HEK293 (cell line): ENCODE measurements at regions not wholly inside any gene's neighbourhood (a gene's known extent, or its start where the extent isn't known, plus 50 kb on each side); places are given as distances from the start of the nearest gene placed in this dataset.

Source experiments
- CTCF ChIA-PET: fragments of 350-600 bp; formaldehyde crosslinking; extraction: SDS; loops from one replicate; lab custom pipeline; 2021; ENCODE audit warnings: antibody characterized with exemption; lab: Yijun Ruan, JAX
- POLR2A ChIA-PET: fragments of 300-600 bp; formaldehyde crosslinking; extraction: SDS; loops from one replicate; lab custom pipeline; 2020; ENCODE audit warnings: antibody characterized with exemption, inconsistent platforms; lab: Yijun Ruan, JAX
- H3K27ac ChIP-seq: fragments of 200-500 bp; sonication (Bioruptor generic); 2 replicates; pipeline ENCODE4 v1.5.1; 2014; ENCODE audit warnings: low read depth, low read length, control low read depth, inconsistent platforms; ENCODE audit errors: extremely low read depth
- H3K36me3 ChIP-seq, 2 experiments: fragments of 200-500 bp in 1 of 2; sonication (Bioruptor generic) in 1 of 2; 1 replicate in 1 of 2; 2 replicates in 1 of 2; pipeline ENCODE4 v1.5.1; 2014 to 2017; ENCODE audit warnings: inconsistent platforms in 2 of 2, low read length in 2 of 2; ENCODE audit not compliant: control insufficient read depth in 2 of 2, insufficient read depth in 1 of 2
- H3K4me1 ChIP-seq: fragments of 200-500 bp; sonication (Bioruptor generic); 2 replicates; pipeline ENCODE4 v1.5.1; 2014; ENCODE audit warnings: mild to moderate bottlenecking, low read length, inconsistent platforms; ENCODE audit not compliant: control insufficient read depth, insufficient read depth
- H3K4me3 ChIP-seq: 2 replicates; pipeline ENCODE4 v1.5.1; 2011; ENCODE audit warnings: low read depth, mild to moderate bottlenecking, control low read depth, low read length, moderate library complexity
- H3K9me3 ChIP-seq: fragments of 200-500 bp; sonication (Bioruptor generic); 2 replicates; pipeline ENCODE4 v1.5.1; 2014; ENCODE audit warnings: low read depth, low read length, inconsistent platforms; ENCODE audit not compliant: control insufficient read depth, insufficient read depth
- BCL11B ChIP-seq: fragments of 450-650 bp; formaldehyde crosslinking; IDR thresholded peaks from 2 replicates; pipeline ENCODE4 v1.5.1; 2016; ENCODE audit warnings: low read depth, missing biosample characterization, missing genetic modification characterization
- FEZF1 ChIP-seq: fragments of 450-650 bp; formaldehyde crosslinking; IDR thresholded peaks from 2 replicates; pipeline ENCODE4 v1.5.1; 2016; ENCODE audit warnings: missing biosample characterization, missing genetic modification characterization
- KLF16 ChIP-seq: fragments of 450-650 bp; formaldehyde crosslinking; IDR thresholded peaks from 2 replicates; pipeline ENCODE4 v1.5.1; 2017; ENCODE audit warnings: missing biosample characterization, missing genetic modification characterization
- OVOL3 ChIP-seq: fragments of 450-650 bp; formaldehyde crosslinking; IDR thresholded peaks from 2 replicates; pipeline ENCODE4 v1.5.1; 2016; ENCODE audit warnings: missing biosample characterization, missing genetic modification characterization
- SCRT1 ChIP-seq: fragments of 450-650 bp; formaldehyde crosslinking; IDR thresholded peaks from 2 replicates; pipeline ENCODE4 v1.5.1; 2016; ENCODE audit warnings: missing biosample characterization, missing genetic modification characterization, borderline replicate concordance
- SP7 ChIP-seq: fragments of 450-650 bp; formaldehyde crosslinking; IDR thresholded peaks from 2 replicates; pipeline ENCODE4 v1.5.1; 2016; ENCODE audit warnings: missing biosample characterization, missing genetic modification characterization
- TRIM28 ChIP-seq: IDR thresholded peaks from 2 replicates; pipeline ENCODE4 v1.6.1; 2011; ENCODE audit warnings: low read length, control low read depth, borderline replicate concordance
- ZFP41 ChIP-seq: fragments of 450-650 bp; formaldehyde crosslinking; IDR thresholded peaks from 2 replicates; pipeline ENCODE4 v1.5.1; 2016; ENCODE audit warnings: missing biosample characterization, missing genetic modification characterization, borderline replicate concordance
- ZNF121 ChIP-seq: fragments of 450-650 bp; formaldehyde crosslinking; IDR thresholded peaks from 2 replicates; pipeline ENCODE4 v1.5.1; 2016; ENCODE audit warnings: missing biosample characterization, missing genetic modification characterization
- ZNF157 ChIP-seq: fragments of 450-650 bp; formaldehyde crosslinking; IDR thresholded peaks from 2 replicates; pipeline ENCODE4 v1.5.1; 2016; ENCODE audit warnings: missing biosample characterization, missing genetic modification characterization
- ZNF184 ChIP-seq: fragments of 450-650 bp; IDR thresholded peaks from 2 replicates; pipeline ENCODE4 v1.5.1; 2018; ENCODE audit warnings: missing biosample characterization, mild to moderate bottlenecking, missing genetic modification characterization
- ZNF274 ChIP-seq, 2 experiments: fragments of 200-500 bp in 1 of 2; fragments of 450-650 bp in 1 of 2; sonication (Bioruptor generic) in 1 of 2; formaldehyde crosslinking in 1 of 2; IDR thresholded peaks; 2 replicates each; pipeline versions ENCODE4 v1.5.1 to v1.6.1; 2014 to 2016; ENCODE audit warnings: borderline replicate concordance in 1 of 2, inconsistent platforms in 1 of 2, low read length in 1 of 2, missing biosample characterization in 1 of 2, missing genetic modification characterization in 1 of 2
- ZNF292 ChIP-seq: fragments of 450-650 bp; formaldehyde crosslinking; IDR thresholded peaks from 2 replicates; pipeline ENCODE4 v1.5.1; 2016; ENCODE audit warnings: low read depth, missing biosample characterization, missing genetic modification characterization, borderline replicate concordance
- ZNF501 ChIP-seq: fragments of 450-650 bp; formaldehyde crosslinking; IDR thresholded peaks from 2 replicates; pipeline ENCODE4 v1.5.1; 2016; ENCODE audit warnings: missing biosample characterization, missing genetic modification characterization
- ZNF777 ChIP-seq: fragments of 450-650 bp; formaldehyde crosslinking; IDR thresholded peaks from 2 replicates; pipeline ENCODE4 v1.5.1; 2017; ENCODE audit warnings: missing biosample characterization, missing genetic modification characterization, borderline replicate concordance
- ZNF843 ChIP-seq: fragments of 450-650 bp; formaldehyde crosslinking; IDR thresholded peaks from 2 replicates; pipeline ENCODE4 v1.5.1; 2016; ENCODE audit warnings: missing biosample characterization, missing genetic modification characterization
- TF ChIP-seq, protein P1 (sequence below): fragments of 450-650 bp; formaldehyde crosslinking; IDR thresholded peaks from 2 replicates; pipeline ENCODE4 v1.5.1; 2016; ENCODE audit warnings: missing biosample characterization, missing genetic modification characterization
- TF ChIP-seq, protein P2 (sequence below): fragments of 450-650 bp; formaldehyde crosslinking; IDR thresholded peaks from 2 replicates; pipeline ENCODE4 v1.5.1; 2017; ENCODE audit warnings: missing biosample characterization, mild to moderate bottlenecking, missing genetic modification characterization, moderate library complexity
- TF ChIP-seq, protein P3 (sequence below): fragments of 450-650 bp; formaldehyde crosslinking; IDR thresholded peaks from 2 replicates; pipeline ENCODE4 v1.5.1; 2016; ENCODE audit warnings: missing biosample characterization, missing genetic modification characterization, low read depth

DNA sequence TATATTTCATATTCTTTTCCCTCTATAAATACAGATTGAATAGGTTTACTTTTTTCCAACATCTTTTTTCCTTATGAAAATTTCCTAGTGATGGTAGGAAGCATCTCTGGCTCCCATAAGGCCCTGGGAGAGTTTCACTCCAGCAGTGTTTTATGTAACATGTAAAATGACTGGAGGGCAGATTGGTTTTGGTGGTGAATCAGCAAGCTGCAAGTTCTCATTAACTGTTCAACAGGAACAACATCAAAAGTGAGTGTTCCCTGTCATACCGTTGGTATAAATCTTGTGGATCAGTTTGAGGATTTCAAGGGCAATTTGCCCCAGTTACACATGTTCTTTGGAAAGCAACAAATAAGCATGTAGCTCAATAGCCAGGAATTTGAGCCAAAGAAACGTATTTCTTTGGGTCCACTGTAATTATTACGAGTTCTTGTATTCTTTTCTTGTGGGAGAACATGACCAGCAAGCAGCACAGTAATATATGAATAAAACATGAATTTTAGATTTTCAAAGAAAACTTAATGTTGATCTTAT lies 345.7 kb downstream of the SV2B start:
- TF ChIP-seq ZNF501 (tag by site-specific recombination) (no peak), ZFP41 (tag by site-specific recombination) (no peak), ZNF843 (tag by site-specific recombination) (no peak), ZNF157 (tag by site-specific recombination) (no peak), ZNF184 (no peak), FEZF1 (tag by site-specific recombination) (no peak), ZNF292 (no peak), KLF16 (tag by site-specific recombination) (no peak), SCRT1 (no peak), ZNF121 (no peak), SP7 (tag by site-specific recombination) (no peak), TRIM28 (no peak), ZNF777 (tag by site-specific recombination) (no peak), OVOL3 (tag by site-specific recombination) (no peak), BCL11B (tag by site-specific recombination) (no peak), ZNF274 (IDR thresholded peaks at IDR 0.05; ENCODE audit: low read length) (no peak), ZNF274 (tag by site-specific recombination; IDR thresholded peaks at IDR 0.05; ENCODE audit: borderline replicate concordance) (no peak)
- TF ChIP-seq, protein P1, sequence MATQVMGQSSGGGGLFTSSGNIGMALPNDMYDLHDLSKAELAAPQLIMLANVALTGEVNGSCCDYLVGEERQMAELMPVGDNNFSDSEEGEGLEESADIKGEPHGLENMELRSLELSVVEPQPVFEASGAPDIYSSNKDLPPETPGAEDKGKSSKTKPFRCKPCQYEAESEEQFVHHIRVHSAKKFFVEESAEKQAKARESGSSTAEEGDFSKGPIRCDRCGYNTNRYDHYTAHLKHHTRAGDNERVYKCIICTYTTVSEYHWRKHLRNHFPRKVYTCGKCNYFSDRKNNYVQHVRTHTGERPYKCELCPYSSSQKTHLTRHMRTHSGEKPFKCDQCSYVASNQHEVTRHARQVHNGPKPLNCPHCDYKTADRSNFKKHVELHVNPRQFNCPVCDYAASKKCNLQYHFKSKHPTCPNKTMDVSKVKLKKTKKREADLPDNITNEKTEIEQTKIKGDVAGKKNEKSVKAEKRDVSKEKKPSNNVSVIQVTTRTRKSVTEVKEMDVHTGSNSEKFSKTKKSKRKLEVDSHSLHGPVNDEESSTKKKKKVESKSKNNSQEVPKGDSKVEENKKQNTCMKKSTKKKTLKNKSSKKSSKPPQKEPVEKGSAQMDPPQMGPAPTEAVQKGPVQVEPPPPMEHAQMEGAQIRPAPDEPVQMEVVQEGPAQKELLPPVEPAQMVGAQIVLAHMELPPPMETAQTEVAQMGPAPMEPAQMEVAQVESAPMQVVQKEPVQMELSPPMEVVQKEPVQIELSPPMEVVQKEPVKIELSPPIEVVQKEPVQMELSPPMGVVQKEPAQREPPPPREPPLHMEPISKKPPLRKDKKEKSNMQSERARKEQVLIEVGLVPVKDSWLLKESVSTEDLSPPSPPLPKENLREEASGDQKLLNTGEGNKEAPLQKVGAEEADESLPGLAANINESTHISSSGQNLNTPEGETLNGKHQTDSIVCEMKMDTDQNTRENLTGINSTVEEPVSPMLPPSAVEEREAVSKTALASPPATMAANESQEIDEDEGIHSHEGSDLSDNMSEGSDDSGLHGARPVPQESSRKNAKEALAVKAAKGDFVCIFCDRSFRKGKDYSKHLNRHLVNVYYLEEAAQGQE (tag by site-specific recombination) = no peak
- TF ChIP-seq, protein P2, sequence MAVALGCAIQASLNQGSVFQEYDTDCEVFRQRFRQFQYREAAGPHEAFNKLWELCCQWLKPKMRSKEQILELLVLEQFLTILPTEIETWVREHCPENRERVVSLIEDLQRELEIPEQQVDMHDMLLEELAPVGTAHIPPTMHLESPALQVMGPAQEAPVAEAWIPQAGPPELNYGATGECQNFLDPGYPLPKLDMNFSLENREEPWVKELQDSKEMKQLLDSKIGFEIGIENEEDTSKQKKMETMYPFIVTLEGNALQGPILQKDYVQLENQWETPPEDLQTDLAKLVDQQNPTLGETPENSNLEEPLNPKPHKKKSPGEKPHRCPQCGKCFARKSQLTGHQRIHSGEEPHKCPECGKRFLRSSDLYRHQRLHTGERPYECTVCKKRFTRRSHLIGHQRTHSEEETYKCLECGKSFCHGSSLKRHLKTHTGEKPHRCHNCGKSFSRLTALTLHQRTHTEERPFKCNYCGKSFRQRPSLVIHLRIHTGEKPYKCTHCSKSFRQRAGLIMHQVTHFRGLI = no peak
- TF ChIP-seq, protein P3, sequence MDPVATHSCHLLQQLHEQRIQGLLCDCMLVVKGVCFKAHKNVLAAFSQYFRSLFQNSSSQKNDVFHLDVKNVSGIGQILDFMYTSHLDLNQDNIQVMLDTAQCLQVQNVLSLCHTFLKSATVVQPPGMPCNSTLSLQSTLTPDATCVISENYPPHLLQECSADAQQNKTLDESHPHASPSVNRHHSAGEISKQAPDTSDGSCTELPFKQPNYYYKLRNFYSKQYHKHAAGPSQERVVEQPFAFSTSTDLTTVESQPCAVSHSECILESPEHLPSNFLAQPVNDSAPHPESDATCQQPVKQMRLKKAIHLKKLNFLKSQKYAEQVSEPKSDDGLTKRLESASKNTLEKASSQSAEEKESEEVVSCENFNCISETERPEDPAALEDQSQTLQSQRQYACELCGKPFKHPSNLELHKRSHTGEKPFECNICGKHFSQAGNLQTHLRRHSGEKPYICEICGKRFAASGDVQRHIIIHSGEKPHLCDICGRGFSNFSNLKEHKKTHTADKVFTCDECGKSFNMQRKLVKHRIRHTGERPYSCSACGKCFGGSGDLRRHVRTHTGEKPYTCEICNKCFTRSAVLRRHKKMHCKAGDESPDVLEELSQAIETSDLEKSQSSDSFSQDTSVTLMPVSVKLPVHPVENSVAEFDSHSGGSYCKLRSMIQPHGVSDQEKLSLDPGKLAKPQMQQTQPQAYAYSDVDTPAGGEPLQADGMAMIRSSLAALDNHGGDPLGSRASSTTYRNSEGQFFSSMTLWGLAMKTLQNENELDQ (tag by site-specific recombination) = no peak
- CTCF ChIA-PET = no interaction called here
- Histone ChIP-seq H3K27ac (no peak overlapping the region), H3K4me3 (no peak overlapping the region), H3K4me1 (no peaks in the 10 kb centered on the region), H3K36me3 (no peaks in the 10 kb centered on the region), H3K9me3 (no peaks in the 10 kb centered on the region)
- POLR2A ChIA-PET = no interaction called here
